ENCODE measurements at regions not wholly inside any gene's neighbourhood (a gene's known extent, or its start where the extent isn't known, plus 50 kb on each side); places are given as distances from the start of the nearest gene placed in this dataset.

DNA sequence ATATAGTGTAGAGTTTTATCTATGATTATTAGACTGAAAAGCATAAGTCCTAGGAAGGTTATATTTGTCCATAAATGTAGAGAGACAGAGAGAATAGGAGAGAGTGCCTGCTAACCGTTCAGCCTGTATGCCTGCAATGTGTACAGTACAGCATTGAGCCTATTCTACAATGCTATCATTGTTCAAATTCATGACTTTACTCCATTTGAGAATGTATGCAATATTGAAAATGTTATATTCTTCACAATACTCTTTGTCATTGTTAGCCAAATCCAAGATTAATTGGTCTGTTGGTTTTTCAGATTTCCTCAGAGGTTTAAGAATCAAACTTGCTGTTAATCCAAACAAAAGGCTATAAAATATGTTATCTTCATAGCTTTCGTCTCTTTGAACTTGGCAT is 585.2 kb upstream of the B3GALT2 start:
- Histone ChIP-seq H3K4me1 (ENCODE audit: insufficient read depth, low read length, severe bottlenecking) (no peaks in the 10 kb centered on the region), H3K27ac (ENCODE audit: low read depth, low read length, poor library complexity, severe bottlenecking) (no peak overlapping the region), H3K79me2 (ENCODE audit: insufficient read depth, low read length) (no peaks in the 10 kb centered on the region), H4K20me1 (ENCODE audit: insufficient read depth, low read length) (no peaks in the 10 kb centered on the region), H3K9ac (ENCODE audit: low read length) (no peak overlapping the region), H3K4me2 (ENCODE audit: low read length) (no peak overlapping the region), H3K4me3 (ENCODE audit: low read depth, low read length, poor library complexity, severe bottlenecking) (no peak overlapping the region), H3K27me3 (ENCODE audit: insufficient read depth, low read length) (no peaks in the 10 kb centered on the region), H2AFZ (ENCODE audit: low read length) (no peak overlapping the region), H3K9me2 (ENCODE audit: low read depth, low read length) (no peaks in the 10 kb centered on the region), H3K9me3 (ENCODE audit: low read length) (no peaks in the 10 kb centered on the region), H3K36me3 (ENCODE audit: insufficient read depth, low read length) (no peaks in the 10 kb centered on the region), H3F3A (ENCODE audit: insufficient read depth, low read length) (no peaks in the 10 kb centered on the region)
- TF ChIP-seq EZH2 (IDR thresholded peaks at IDR 0.05; ENCODE audit: borderline replicate concordance, low read length) = no peak
- TF ChIP-seq, protein P1, sequence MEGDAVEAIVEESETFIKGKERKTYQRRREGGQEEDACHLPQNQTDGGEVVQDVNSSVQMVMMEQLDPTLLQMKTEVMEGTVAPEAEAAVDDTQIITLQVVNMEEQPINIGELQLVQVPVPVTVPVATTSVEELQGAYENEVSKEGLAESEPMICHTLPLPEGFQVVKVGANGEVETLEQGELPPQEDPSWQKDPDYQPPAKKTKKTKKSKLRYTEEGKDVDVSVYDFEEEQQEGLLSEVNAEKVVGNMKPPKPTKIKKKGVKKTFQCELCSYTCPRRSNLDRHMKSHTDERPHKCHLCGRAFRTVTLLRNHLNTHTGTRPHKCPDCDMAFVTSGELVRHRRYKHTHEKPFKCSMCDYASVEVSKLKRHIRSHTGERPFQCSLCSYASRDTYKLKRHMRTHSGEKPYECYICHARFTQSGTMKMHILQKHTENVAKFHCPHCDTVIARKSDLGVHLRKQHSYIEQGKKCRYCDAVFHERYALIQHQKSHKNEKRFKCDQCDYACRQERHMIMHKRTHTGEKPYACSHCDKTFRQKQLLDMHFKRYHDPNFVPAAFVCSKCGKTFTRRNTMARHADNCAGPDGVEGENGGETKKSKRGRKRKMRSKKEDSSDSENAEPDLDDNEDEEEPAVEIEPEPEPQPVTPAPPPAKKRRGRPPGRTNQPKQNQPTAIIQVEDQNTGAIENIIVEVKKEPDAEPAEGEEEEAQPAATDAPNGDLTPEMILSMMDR (IDR thresholded peaks at IDR 0.05; ENCODE audit: low read length) = no peak

DNA sequence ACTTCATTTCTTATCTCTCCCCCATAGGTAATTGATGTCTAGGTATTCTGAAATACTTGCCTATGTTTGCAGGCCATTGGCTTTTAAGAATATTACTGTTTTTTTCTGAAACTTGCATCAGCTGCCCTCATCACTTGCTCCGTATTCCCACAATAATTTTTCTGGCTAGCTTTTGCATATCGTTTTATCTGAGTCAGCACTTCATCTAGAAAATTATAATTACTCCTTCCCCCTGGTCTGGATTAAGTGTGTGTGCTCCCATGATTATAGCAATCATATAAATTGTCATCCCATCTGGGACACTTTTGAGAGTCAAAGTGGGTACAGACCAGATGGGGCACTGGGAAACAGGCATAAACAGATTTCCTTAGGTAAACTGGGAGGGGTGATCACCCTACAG is 583.2 kb upstream of the B3GALT2 start:
- no peaks in the 10 kb centered on the region for H3K9me3 ChIP-seq (ENCODE audit: low read length)
- H3K4me1 ChIP-seq (ENCODE audit: insufficient read depth, low read length, severe bottlenecking) = no peaks in the 10 kb centered on the region
- no peak overlapping the region for H3K4me2 ChIP-seq (ENCODE audit: low read length)
- H3K27ac ChIP-seq (ENCODE audit: low read depth, low read length, poor library complexity, severe bottlenecking) = no peak overlapping the region
- no peak overlapping the region for H2AFZ ChIP-seq (ENCODE audit: low read length)
- H3K36me3 ChIP-seq (ENCODE audit: insufficient read depth, low read length) = no peaks in the 10 kb centered on the region
- no peaks in the 10 kb centered on the region for H3K9me2 ChIP-seq (ENCODE audit: low read depth, low read length)
- no peak overlapping the region for H3K9ac ChIP-seq (ENCODE audit: low read length)
- TF ChIP-seq EZH2 (IDR thresholded peaks at IDR 0.05; ENCODE audit: borderline replicate concordance, low read length) = no peak
- TF ChIP-seq, protein P1 (IDR thresholded peaks at IDR 0.05; ENCODE audit: low read length) = no peak
- H3K79me2 ChIP-seq (ENCODE audit: insufficient read depth, low read length) = no peaks in the 10 kb centered on the region
- H3K27me3 ChIP-seq (ENCODE audit: insufficient read depth, low read length) = no peaks in the 10 kb centered on the region
- no peaks in the 10 kb centered on the region for H3F3A ChIP-seq (ENCODE audit: insufficient read depth, low read length)
- no peaks in the 10 kb centered on the region for H4K20me1 ChIP-seq (ENCODE audit: insufficient read depth, low read length)
- no peak overlapping the region for H3K4me3 ChIP-seq (ENCODE audit: low read depth, low read length, poor library complexity, severe bottlenecking)

DNA sequence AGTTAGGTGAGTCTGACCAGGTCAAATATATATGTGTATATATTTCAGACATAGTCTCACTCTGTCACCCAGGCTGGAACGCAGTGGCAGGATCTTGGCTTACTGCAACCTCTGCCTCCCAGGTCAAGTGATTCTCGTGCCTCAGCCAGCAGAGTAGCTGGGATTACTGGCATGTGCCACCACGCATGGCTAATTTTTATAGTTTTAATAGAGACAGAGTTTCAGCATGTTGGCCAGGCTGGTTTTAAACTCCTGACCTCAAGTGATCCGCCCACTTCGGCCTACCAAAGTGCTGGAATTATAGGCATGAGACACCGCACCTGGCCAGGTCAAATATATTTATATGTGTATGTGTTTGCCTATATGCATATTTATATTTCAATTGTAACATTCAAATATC is 581.5 kb upstream of the B3GALT2 start:
- Histone ChIP-seq H3K9me3 (ENCODE audit: low read length) (no peaks in the 10 kb centered on the region), H3F3A (ENCODE audit: insufficient read depth, low read length) (no peaks in the 10 kb centered on the region), H3K36me3 (ENCODE audit: insufficient read depth, low read length) (no peaks in the 10 kb centered on the region), H3K4me3 (ENCODE audit: low read depth, low read length, poor library complexity, severe bottlenecking) (no peak overlapping the region), H3K9me2 (ENCODE audit: low read depth, low read length) (no peaks in the 10 kb centered on the region), H3K79me2 (ENCODE audit: insufficient read depth, low read length) (no peaks in the 10 kb centered on the region), H3K27ac (ENCODE audit: low read depth, low read length, poor library complexity, severe bottlenecking) (no peak overlapping the region), H3K27me3 (ENCODE audit: insufficient read depth, low read length) (no peaks in the 10 kb centered on the region), H4K20me1 (ENCODE audit: insufficient read depth, low read length) (no peaks in the 10 kb centered on the region), H2AFZ (ENCODE audit: low read length) (no peak overlapping the region), H3K9ac (ENCODE audit: low read length) (no peak overlapping the region), H3K4me2 (ENCODE audit: low read length) (no peak overlapping the region), H3K4me1 (ENCODE audit: insufficient read depth, low read length, severe bottlenecking) (no peaks in the 10 kb centered on the region)
- TF ChIP-seq, protein P1 (IDR thresholded peaks at IDR 0.05; ENCODE audit: low read length) = no peak
- no peak for TF ChIP-seq EZH2 (IDR thresholded peaks at IDR 0.05; ENCODE audit: borderline replicate concordance, low read length)
